HS-5 (cell line): ENCODE measurements at regions not wholly inside any gene's neighbourhood (a gene's known extent, or its start where the extent isn't known, plus 50 kb on each side); places are given as distances from the start of the nearest gene placed in this dataset.

Experiments used
- DNase-seq: peaks from one replicate; pipeline ENCODE4 v3.0.0-alpha.2; 2012; ENCODE audit warnings: low read depth

DNA sequence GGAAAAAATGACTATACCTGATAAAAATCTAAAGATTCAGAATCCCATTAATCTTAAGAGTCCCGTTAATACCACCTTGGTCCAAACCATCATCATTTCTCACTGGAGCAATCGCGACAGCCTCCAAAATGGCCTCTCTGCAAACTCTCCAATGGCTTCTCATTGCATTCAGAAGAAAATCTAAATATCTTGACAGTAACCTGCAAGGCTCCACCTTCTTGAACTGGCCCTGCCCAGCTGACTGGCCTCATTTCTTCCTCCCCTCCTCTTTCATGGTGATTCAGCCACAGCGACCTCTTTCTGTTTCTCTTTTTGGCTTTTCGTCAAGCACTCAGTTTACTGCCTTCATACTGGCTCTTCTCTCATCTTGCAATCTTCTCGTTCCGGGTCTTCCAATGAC lies 56.2 kb upstream of the GPRIN3 start:
- DNase-seq = no peak

DNA sequence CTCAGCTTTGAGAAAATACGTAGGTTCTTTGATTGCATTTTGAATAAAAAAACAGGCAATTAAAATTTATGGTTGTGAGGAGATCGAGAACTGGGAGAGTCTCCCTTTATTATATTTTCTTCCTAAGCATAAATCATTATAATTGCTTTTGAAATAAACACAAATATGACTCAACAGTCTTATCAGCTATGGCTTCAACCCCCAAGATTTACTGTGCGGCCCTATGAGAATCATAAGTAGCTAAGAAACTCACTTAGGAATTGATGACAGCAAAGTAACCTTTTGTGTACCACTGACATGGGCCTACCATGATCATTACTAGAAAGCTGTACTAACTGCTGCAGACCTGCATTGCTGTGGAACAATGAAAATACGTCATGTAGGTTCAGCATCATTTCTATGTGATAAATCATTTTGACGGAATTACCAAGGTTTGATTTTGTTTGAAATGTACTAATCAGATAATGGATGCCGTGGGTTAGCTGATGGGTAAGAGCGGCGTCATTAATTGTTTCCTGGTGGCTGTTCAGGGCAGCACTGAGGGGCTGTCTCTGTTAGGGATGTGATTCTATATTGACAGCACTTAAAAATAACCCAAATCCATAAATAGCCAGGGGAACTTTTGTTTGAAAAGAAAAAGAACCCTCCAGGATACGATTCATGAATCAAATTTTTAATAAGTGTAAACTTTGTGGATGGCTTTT lies 51.5 kb upstream of the GPRIN3 start:
- no peak for DNase-seq

DNA sequence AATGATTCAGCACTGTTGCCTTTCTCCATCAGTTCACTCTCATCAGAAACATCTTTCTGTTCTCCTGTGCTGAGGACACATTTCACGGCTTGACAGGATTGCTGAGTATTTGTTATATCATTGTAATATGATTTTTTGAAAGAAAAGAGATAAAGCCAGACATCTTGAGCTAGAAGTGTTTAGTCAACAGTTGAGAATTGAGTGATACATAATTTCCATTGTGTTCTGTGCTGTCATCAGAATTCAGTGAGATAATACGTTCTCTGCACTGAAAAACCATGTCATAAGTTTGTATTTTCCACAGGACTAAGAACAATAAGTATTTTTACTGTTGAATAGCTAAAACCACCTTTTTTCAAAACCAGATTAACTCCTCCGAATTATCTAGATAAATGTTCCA lies 50.2 kb upstream of the GPRIN3 start:
- no peak for DNase-seq
